ENCODE measurements at regions not wholly inside any gene's neighbourhood (a gene's known extent, or its start where the extent isn't known, plus 50 kb on each side); places are given as distances from the start of the nearest gene placed in this dataset.

DNA sequence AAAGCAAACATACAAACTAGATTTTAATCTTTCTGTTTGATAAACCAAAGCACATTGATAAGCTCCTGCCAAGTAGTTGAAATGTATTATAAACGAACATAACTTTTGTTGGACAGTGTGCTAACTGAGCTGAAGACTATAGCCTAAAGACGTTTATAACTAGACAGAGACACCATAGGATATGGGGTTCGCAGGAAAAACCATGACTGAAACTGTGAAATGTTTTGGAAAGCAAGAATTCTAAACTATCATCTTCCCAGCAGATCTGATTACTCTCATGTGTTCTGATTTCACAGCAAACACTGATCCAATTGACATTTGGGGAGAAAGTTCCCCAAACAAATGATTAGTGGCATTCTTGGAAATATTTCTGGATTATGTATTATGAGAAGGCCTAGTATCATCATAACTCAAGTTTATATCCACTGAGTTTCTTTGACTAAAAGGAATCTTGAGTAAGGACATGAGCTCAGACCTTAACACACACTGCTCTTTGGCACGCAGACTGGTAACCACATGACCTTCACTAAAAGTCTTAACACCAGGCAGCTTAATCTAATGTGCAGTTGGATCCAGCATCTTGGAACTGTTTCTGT lies 375.2 kb downstream of the ZNF608 start:
- DNase-seq (ENCODE audit: low spot score), result no peak

DNA sequence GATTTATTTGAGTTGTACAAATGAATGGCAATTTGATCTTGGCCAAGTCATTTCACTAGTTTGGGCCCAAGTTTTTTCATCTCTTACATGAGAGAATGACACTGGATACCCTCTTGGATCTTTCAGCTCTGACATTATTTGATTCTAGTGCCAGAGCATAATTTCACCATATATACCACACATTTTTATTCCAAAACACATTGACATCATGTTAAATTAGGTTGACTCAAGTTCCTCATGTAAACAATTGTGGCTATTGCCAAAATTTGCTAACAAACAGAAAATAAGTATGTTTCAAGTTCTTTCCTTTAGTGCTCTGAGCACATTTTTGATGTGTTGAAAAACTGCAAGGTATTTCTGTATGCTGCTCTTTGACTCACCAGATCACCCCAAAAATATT lies 375.8 kb downstream of the ZNF608 start:
- DNase-seq (ENCODE audit: low spot score), result no peak

DNA sequence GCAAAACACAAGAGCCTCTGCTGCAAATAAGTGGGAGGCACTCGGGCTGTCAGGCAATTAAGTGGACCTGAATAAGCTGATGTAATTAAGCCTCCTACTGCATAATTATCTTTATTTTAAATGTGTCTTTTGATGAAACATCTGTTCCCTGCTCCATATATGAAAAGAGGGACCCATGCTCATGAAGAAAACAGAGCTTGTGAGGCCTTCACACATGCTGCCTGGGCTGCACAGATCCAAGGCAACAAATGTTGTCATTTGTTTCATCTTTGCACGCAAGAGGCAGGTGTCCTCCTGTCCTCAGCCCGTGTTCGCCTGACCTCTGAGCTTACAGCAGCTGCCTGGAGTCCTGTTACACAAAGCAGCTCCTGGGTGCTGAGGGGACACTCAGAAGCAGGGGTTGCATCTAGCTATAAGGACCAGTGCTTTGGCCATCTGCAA lies 381.1 kb downstream of the ZNF608 start:
- no peak for DNase-seq (ENCODE audit: low spot score)

DNA sequence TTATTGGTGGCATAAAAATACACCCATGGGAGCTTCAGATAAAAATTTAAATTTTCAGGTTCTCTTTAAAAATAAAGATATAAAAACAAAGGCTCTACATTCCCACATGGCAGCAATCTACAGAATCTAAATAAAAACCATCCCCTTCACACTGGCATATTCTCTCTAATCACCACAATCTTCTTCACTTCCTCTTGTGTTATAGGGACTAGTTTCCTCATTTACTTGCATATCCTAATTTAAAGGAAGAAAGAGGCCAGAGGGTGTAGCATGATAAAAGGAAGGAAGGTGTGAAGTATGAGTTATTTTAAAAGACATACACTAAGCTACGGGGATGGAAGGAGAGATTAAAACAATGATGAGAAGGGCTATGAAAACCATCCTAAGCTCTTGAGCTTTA lies 390.5 kb downstream of the ZNF608 start:
- DNase-seq (ENCODE audit: low spot score), result no peak

DNA sequence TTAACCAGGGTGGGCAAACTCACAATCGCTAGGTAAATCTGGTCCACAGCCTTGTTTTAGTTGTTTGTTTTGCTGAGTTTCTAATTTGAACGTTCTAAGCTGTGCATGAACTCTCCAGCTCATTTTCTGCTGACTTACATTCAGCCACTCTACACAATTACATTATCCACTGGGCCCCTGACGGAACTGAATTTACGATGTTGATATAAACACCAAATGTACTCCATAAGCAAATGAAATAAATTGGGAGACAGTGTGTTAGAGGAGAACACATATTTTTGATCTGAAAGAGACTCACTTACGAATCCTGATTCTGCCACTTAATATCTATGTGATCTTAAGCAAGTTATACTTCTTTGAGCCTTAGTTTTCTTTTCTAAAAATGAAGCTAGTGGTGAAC lies 393.4 kb downstream of the ZNF608 start:
- DNase-seq (ENCODE audit: low spot score), result no peak

DNA sequence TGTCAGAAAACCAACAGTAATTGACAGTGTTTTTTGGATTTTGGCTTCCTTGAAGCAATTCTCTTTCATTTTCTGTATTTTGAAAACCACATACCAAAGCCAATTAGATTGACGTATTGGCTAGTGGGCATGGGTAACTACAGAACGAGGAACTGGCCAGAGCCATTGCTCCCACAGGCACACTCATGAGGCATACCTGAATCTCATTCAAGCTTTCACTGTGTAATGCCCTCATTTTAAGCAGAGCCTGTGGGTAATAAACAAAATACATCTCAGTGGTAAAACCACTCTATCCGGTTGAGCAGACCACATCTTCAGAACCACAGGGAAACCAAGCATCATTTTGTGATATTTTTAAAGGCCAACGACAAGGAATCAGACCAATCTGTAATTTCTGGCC lies 394.1 kb downstream of the ZNF608 start:
- no peak for DNase-seq (ENCODE audit: low spot score)

DNA sequence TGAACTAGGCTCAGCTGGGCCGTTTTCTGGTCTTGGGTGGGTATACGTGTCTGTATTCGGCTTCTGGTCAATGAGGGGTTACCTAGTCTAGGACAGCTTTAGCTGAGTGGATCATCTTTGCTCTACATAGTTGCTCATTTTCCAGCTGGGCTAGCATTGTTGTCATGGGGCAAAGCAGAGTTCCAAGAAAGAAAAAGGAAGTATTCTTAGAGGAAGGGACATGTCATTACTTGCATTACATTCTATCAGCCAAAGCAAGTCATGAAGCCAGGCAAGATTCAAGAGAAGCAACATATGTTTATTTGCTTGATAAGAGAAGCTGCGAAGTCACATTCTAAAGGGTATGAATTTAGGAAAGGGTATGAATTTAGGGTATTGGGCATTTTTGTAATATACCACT lies 396.5 kb downstream of the ZNF608 start:
- no peak for DNase-seq (ENCODE audit: low spot score)

DNA sequence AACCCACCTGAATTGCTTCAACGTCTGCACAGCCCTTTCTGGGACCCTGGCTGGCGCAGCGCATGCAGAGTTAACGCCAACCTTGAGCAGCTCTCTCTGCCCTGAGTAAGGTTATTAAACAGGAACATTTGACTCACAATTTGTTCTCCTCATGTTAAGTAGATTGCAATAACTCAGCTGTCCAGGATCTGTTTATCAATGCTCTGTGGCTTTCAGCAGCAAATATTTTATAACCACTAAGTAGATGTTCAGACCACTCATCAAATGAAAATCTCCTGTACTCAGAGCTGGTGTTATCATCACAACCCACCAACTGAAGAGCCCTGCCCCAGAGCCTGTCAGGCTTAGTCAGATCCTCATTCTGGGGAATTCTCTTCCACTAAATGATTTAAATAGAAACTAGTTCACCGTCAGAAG lies 403.0 kb downstream of the ZNF608 start:
- no peak for DNase-seq (ENCODE audit: low spot score)

DNA sequence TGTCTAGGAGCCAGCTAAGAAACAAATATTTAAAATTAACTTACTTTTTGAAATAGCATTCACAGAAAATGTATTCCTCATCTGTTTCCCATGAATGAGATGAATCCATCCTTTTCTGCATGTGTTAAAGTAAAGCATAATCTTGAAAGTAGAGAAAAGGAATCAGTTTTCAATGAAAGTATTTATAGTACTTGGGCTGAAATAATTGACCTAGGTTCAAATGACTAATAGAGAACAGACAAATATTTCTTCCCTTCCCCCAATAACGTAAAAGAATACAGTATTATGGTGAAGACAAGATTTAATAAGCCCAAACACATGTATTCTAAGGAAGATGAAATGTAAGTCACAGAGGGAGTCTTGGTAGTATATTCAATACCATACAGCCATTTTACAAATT lies 403.5 kb downstream of the ZNF608 start:
- DNase-seq (ENCODE audit: low spot score), result no peak

DNA sequence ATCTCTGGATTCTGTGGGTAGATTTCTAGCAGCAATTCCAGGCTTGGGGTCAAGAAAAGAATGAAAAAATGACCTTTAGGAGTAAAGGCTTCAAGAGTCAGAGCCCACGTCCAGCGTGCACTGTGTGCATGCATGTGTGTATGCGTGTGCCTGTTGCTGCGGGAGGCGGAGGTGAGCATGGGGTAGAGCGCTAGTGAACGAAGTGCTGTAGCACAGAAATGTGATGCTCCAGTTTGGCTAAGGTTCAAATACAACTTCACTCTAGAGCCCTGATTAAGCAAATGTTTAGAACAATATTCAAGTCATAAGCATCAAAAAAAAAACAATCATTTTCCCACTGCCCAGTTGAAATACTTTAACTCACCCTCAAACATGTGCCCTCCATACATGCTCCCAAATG lies 403.9 kb downstream of the ZNF608 start:
- DNase-seq (ENCODE audit: low spot score), result no peak

DNA sequence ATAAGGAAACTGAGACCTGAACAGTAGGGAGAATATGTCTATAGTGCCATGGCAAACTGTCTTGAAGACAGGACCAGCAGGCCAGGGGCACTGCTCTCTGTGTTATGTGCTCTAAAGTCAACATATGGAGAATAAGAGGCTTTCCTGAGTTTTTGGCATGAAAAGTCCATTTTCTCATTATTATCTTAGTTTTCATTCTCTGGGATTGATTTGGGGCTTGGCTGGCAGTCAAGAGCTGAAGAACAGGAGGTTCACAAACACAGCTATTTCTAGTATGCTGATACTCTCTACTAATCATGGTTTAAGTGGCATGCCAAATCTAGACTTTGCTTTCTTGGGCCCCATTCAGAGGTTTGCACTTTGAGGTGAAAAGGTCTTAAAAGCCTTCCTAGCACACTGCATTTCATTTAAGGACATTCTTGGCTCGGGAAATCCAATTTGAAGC lies 404.4 kb downstream of the ZNF608 start:
- DNase-seq (ENCODE audit: low spot score), result no peak

DNA sequence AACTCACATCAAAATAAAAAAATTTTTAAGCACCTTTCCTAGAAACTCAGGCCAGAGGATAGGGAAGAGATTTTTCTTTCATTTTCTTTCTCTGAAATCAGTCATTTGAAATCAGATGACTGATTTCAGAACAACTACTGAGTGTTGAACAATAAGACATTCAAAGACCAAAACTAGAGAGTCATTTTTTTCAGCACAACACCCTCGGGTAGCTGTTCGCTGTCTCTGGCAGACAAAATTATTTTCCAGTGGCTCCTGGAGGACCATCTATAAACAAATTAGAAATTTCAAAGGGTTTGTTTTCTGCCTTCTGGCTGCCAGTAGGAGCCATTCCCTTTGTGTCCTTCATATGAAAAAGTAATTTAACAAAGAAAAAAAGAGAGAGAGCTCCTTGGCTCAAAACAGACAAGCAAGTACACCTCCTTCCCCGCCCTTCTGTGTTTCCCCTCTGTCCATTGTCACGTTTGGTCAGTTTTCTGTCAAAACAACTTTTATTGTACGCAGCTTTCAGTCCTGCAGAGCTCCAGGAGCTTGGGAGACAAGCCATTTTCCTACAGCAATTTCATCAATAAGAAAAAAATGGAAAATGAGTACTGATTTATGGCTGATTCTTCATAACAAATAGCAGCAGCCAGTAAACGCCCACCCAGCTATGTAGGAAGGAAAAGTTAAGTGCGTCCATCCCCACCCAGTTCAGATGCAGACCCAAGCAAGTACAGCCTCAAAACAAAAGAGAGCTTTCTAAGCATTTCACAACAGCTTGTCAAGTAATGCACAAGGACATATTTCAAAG lies 405.2 kb downstream of the ZNF608 start:
- DNase-seq (ENCODE audit: low spot score), result no peak

DNA sequence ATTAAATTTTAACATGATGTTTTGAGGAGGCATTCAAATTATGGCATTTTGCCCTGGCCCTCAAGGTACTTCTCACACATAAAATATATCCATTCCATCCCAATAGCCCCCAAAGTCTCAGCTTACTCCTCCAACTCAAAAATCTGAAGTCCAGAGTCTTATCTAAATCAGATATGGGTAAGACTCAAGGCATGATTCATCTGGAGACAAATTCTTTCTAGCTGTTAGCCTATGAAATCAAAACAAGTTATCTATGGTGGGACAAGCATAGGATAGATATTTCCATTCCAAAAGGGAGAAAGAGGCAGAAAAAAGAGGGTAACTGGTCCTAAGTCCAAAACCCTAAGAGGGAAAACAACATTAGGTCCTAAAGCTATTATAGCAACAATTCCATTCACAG lies 408.4 kb downstream of the ZNF608 start:
- DNase-seq (ENCODE audit: low spot score), result no peak

DNA sequence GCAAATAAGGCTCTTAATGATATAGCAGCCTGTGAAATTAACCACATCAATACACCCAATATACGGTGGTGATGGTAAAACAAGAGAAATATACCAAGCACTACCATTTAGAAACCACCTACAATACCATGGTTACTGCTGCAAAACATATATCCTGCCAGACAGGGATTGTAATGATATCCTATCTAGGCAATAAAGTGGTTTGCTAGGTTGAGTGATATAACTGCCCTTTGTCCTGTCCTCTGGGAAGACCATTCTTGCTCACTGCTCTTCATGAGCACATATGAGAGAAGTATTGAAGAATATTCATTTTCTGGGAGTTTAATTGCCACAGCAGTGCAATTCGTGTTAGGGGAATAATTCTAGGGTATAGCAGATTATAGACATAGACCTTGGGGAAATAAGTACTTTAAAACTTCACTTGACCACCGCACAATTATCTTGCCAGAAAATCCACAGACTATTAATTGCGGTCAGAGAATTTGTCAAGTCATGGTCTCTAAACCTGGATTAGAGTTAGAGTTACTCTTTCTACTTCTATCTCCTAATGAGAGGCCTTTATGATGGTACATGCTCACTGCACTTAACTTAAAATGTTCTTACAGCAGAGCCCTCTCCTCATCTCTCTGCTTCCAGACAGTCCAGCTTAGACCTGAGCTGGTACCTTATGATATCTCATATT lies 413.0 kb downstream of the ZNF608 start:
- no peak for DNase-seq (ENCODE audit: low spot score)

DNA sequence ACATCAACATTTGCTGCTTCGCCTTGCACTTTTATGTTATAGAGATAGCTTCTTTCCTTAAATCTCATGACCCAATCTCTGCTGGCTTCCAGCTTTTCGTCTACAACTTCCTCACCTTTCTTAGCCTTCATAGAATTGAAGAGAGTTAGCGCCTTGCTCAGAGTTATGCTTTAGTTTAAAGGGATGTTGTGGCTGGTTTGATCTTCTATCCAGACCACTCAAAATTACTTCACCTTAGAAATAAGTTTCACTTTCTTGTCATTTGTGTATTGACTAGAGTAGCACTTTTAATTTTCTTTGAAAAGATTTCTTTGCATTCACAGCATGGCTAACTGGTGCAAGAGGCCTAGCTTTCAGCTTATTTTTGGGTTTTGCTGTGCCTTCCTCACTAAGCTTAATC lies 414.2 kb downstream of the ZNF608 start:
- DNase-seq (ENCODE audit: low spot score), result no peak

DNA sequence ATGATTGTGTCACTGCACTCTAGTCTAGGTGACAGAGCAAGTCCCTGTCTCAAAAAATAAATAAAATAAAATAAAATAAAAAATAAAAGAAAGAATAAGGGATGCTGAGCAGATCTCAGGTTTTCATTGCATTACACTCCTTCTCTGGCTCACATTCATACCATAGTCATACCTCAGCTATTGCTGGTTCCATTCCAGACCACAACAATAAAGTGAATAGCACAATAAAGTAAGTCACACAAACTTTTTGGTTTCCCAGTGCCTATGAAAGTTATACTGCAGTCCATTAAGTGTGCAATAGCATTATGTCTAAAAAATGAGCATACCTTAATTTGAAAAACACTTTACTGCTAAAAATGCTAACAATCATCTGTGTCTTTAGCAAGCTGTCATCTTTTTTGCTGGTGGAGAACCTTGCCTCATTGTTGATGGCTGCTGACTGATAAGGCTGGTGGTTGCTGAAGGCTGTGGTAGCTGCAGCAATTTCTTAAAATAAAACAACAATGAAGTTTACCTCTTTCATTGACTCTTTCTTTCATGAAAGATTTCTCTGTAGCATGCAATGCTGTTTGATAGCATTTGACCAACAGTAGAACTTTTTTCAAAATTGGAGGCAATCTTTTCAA lies 415.7 kb downstream of the ZNF608 start:
- DNase-seq (ENCODE audit: low spot score), result no peak

DNA sequence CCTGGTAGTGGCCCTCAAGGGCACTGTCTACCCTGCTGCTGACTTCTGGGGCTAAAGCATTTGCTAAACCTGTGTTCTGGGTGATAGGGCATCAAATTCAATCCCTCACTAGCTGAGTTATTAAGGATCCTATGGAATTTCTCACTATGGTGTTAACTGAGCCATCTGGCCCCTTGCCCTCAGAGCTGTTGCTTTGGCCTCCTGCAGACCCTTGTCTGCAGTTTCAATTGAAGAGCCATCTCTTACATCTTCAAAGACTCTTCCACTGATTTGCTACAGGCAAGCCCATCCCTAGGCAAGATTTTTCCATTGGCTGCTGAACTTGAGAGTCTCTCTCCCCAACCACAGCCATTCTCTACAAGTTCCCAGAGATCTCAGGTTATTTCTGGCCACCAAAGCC lies 418.2 kb downstream of the ZNF608 start:
- DNase-seq (ENCODE audit: low spot score), result no peak

DNA sequence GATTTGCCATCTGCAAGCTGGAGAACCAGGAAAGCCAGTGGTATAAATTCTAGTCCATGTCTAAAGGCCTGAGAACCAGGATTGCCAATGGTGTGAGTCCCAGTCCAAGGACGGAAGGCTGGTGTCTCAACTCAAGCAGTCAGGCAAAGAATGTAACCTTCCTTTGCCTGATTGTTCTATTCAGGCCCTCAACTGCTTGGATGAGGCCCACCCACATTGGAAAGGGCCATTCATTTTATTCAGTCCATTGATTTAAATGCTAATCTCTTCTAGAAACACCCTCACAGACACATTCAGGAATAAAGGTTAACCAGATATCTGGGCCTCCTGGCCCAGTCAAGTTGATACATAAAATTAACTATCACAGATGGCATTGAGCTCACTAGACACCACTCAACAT lies 427.8 kb downstream of the ZNF608 start:
- DNase-seq (ENCODE audit: low spot score), result no peak

DNA sequence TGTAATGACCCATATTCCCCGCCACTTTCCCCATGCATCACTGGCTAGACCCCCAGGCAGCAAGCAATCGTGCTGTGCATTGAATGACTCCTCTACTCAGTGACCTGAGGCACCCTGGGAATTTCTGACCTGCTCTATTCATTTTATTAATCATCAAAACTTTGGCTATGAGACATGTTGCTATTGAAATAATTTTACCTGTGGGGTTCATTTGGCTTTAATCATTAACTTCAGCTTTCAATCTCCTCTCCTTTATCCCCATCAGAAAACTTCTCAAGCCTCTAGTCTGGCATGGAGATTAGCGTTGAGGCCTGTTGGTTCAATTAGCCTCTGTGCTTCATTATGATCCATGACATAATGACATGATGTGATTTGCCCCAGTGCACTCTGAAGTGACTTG lies 429.0 kb downstream of the ZNF608 start:
- no peak for DNase-seq (ENCODE audit: low spot score)

DNA sequence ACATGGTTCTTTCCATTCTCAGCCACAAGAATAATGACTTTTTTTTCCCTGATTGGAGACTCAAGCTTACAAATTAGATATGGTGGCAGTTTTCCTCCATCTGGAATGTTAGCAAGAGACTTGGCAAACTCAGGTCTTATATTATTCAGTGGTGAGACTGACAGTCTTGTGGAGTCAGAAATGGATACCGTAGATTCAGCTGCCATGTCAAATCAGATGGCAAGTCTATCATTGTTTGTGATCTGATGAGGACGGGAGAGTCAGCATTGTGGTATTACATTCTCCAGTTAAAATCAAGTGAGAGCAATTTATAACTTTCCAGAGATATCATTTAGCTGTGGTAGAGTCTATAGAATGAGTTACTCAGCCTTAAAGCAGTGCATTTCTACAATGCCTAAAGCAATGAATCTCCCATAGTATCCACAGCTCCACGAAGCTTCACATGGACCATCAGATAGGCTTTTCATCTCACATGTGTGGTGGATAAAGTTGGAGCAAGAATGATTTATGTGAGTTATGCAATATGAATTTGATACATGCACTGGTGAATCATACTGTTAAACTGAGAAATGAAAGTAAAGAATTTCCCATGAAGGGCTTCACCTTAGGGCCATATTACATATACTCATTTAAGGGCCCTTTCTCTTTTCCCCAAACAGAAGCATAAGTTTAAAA lies 430.6 kb downstream of the ZNF608 start:
- DNase-seq (ENCODE audit: low spot score), result no peak

DNA sequence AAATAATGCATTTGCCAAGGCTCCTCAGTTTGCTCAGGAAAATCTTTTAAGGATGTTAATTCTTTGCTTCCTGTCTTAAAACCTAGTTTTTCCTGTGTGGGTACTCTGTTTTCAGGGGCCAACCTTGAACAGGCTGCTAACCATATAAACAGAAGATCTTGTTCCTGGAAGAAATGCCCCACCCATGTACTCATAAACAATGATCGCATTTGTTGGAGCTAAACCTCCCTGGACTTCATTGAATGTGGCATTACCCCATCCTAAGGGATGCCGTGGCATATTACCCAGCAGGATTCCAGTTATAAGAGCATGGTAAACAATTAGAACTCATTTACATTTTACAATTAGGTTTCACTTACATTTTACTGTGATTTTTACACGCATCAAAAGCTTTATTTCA lies 436.0 kb downstream of the ZNF608 start:
- no peak for DNase-seq (ENCODE audit: low spot score)

DNA sequence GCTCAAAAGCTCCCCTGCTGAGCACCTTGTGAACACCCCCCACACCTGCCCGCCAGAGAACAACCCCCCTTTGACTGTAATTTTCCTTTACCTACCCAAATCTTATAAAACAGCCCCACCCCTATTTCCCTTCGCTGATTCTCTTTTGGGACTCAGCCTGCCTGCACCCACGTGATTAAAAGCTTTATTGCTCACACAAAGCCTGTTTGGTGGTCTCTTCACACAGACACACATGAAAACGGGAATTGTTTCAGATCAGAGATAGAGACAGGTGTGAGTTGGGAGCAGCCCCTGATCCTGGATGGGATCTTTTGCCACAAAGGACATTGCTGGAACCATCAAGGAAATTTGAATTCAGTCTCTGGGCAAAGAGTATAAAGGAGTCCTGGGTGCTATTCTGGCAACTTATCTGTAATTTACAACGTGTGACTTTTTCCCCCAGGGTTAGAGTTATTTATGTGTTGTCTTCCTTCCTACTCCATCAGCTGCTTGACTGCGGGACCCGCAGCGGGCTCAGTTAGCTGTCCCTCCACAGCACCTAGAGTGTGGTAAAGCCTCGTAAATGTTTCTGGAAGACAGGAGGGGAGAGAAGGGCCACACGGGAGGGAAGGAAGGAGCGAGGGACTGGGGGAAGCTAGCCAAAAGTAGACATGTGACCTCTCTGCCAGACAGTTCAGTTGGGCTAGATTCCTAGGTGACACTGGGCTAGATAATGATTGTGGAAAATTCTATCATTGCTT lies 437.0 kb downstream of the ZNF608 start:
- no peak for DNase-seq (ENCODE audit: low spot score)
